T-cell (primary cell): ENCODE measurements at regions not wholly inside any gene's neighbourhood (a gene's known extent, or its start where the extent isn't known, plus 50 kb on each side); places are given as distances from the start of the nearest gene placed in this dataset.
"Not testable (repeated sequence)": the region's sequence is repeated elsewhere in the genome, so short reads cannot be mapped to it uniquely, and the experiment has no call there.

ENCODE experiments used
- ATAC-seq, 4 experiments: fragments of 200-7000 bp in 3 of 4; fragments of 150-1000 bp in 1 of 4; cut with Tn5 transposase; replicated peaks in 1 of 4; 1 replicate in 3 of 4; 2 replicates in 1 of 4; pipeline ENCODE4 v1.10.0; 2021; ENCODE audit warnings: moderate library complexity in 3 of 4, mild to moderate bottlenecking in 2 of 4, moderate number of reproducible peaks in 1 of 4
- CTCF ChIA-PET, 2 donors: fragments of 300-600 bp; sonication (Branson Sonifier 250); formaldehyde crosslinking; loops; one replicate each; lab custom pipeline; 2022; ENCODE audit warnings: antibody characterized with exemption in 2 of 2; lab: Charles Lee
- POLR2A ChIA-PET, 2 donors: fragments of 300-600 bp; sonication (Branson Sonifier 250); formaldehyde crosslinking; loops; one replicate each; lab custom pipeline; 2022; ENCODE audit warnings: antibody characterized with exemption in 2 of 2; lab: Charles Lee
- DNase-seq, 35 experiments: peaks; one replicate each; pipeline versions ENCODE4 v3.0.0 to v3.0.0-alpha.2; 2013 to 2023
- H3K27ac ChIP-seq: one replicate; pipeline ENCODE4 v1.5.1; 2013; ENCODE audit warnings: low read length
- H3K27me3 ChIP-seq, 2 experiments: replicated peaks in 1 of 2; 1 replicate in 1 of 2; 2 replicates in 1 of 2; pipeline versions ENCODE4 v1.6.1 to v1.7.0; 2013; ENCODE audit warnings: low read length in 1 of 2, mixed read lengths in 1 of 2; ENCODE audit not compliant: control insufficient read depth in 2 of 2, insufficient read depth in 2 of 2; ENCODE audit errors: extremely low read depth in 1 of 2
- H3K36me3 ChIP-seq, 2 donors: 1 replicate in 1 of 2; 2 replicates in 1 of 2; pipeline versions ENCODE4 v1.6.1 to v1.7.0; 2013; ENCODE audit warnings: low read length in 1 of 2; ENCODE audit not compliant: control insufficient read depth in 2 of 2, insufficient read depth in 1 of 2; ENCODE audit errors: extremely low read depth in 1 of 2
- H3K4me1 ChIP-seq, 2 experiments: 1 replicate in 1 of 2; 2 replicates in 1 of 2; pipeline versions ENCODE4 v1.6.1 to v1.7.0; 2013; ENCODE audit warnings: low read length in 2 of 2, mixed read lengths in 1 of 2; ENCODE audit not compliant: insufficient read depth in 2 of 2, control insufficient read depth in 1 of 2; ENCODE audit errors: extremely low read depth in 1 of 2
- H3K4me3 ChIP-seq, 2 donors: 1 replicate in 1 of 2; 2 replicates in 1 of 2; pipeline versions ENCODE4 v1.5.1 to v1.7.0; 2013; ENCODE audit warnings: mild to moderate bottlenecking in 2 of 2, low read length in 1 of 2, moderate library complexity in 1 of 2; ENCODE audit not compliant: control insufficient read depth in 1 of 2; ENCODE audit errors: extremely low read depth in 1 of 2
- H3K9me3 ChIP-seq: 2 replicates; pipeline ENCODE4 v1.7.0; 2013
- H3K27ac Mint-ChIP-seq, 2 donors: one replicate each; pipeline ENCODE4 v1.8.0; 2020 to 2021; ENCODE audit warnings: mild to moderate bottlenecking in 2 of 2, mixed read lengths in 2 of 2
- H3K27me3 Mint-ChIP-seq, 2 donors: one replicate each; pipeline ENCODE4 v1.8.0; 2021 to 2022; ENCODE audit warnings: mixed read lengths in 2 of 2
- H3K36me3 Mint-ChIP-seq: one replicate; pipeline ENCODE4 v1.8.0; 2021; ENCODE audit warnings: mixed read lengths
- H3K4me1 Mint-ChIP-seq, 3 donors: one replicate each; pipeline ENCODE4 v1.8.0; 2020 to 2022; ENCODE audit warnings: mixed read lengths in 3 of 3, mild to moderate bottlenecking in 1 of 3
- H3K4me3 Mint-ChIP-seq, 3 donors: one replicate each; pipeline ENCODE4 v1.8.0; 2020 to 2022; ENCODE audit warnings: mild to moderate bottlenecking in 3 of 3, mixed read lengths in 3 of 3, moderate library complexity in 3 of 3
- H3K9me3 Mint-ChIP-seq, 3 donors: one replicate each; pipeline ENCODE4 v1.8.0; 2020 to 2022; ENCODE audit warnings: mixed read lengths in 3 of 3
- WGBS: methylation state at CpG from one replicate; pipeline ENCODE4 v1.1.5; 2013; ENCODE audit warnings: missing lambda C conversion rate; ENCODE audit not compliant: insufficient coverage; 5-methylcytosine and 5-hydroxymethylcytosine counted together

- DNase-seq = no peak
- no peak for ATAC-seq
- H3K27me3 Mint-ChIP-seq = no peaks in the 10 kb centered on the region
- WGBS = 86% methylated on average over 2 of the region's 4 CpGs
- Histone ChIP-seq H3K27ac (no peak overlapping the region), H3K9me3 (no peaks in the 10 kb centered on the region), H3K36me3 (no peaks in the 10 kb centered on the region), H3K27me3 (no peaks in the 10 kb centered on the region), H3K4me3 (no peak overlapping the region), H3K4me1 (no peaks in the 10 kb centered on the region)
- no peak overlapping the region for H3K4me3 Mint-ChIP-seq
- POLR2A ChIA-PET = no interaction called here
- no peaks in the 10 kb centered on the region for H3K36me3 Mint-ChIP-seq
- no peak overlapping the region for H3K27ac Mint-ChIP-seq
- H3K9me3 Mint-ChIP-seq = peaks cover 0 to 15% (median 6%) of the 10 kb centered on the region in 3 donors
- H3K4me1 Mint-ChIP-seq = no peaks in the 10 kb centered on the region
- CTCF ChIA-PET = no interaction called here
These were observed 1226.5 kb downstream of the GALC start for GRCh38 chr14:86766469-86766868.

- no peaks in the 10 kb centered on the region for H3K27me3 Mint-ChIP-seq
- Histone ChIP-seq H3K27ac (no peak overlapping the region), H3K9me3 (no peaks in the 10 kb centered on the region), H3K4me1 (no peaks in the 10 kb centered on the region), H3K36me3 (no peaks in the 10 kb centered on the region), H3K4me3 (no peak overlapping the region), H3K27me3 (no peaks in the 10 kb centered on the region)
- DNase-seq (no peak), ATAC-seq (no peak)
- CTCF ChIA-PET = no interaction called here
- peaks cover 0 to 9% (median 4%) of the 10 kb centered on the region in 3 donors for H3K9me3 Mint-ChIP-seq
- H3K4me3 Mint-ChIP-seq = no peak overlapping the region
- H3K27ac Mint-ChIP-seq = no peak overlapping the region
- no peaks in the 10 kb centered on the region for H3K36me3 Mint-ChIP-seq
- 80% methylated on average over 3 of the region's 6 CpGs for WGBS
- no peaks in the 10 kb centered on the region for H3K4me1 Mint-ChIP-seq
- POLR2A ChIA-PET = no interaction called here
These were observed 1231.4 kb downstream of the GALC start for GRCh38 chr14:86761611-86762010.

- no peaks in the 10 kb centered on the region for H3K27me3 Mint-ChIP-seq
- ChIA-PET CTCF (no interaction called here), POLR2A (no interaction called here)
- Histone ChIP-seq H3K4me3 (no peak overlapping the region), H3K36me3 (no peaks in the 10 kb centered on the region), H3K4me1 (no peaks in the 10 kb centered on the region), H3K27ac (no peak overlapping the region), H3K9me3 (no peaks in the 10 kb centered on the region), H3K27me3 (no peaks in the 10 kb centered on the region)
- no peak overlapping the region for H3K27ac Mint-ChIP-seq
- no peak overlapping the region for H3K4me3 Mint-ChIP-seq
- H3K9me3 Mint-ChIP-seq = peaks cover 12 to 20% (median 17%) of the 10 kb centered on the region in 3 donors
- ATAC-seq (no peak), DNase-seq (no peak)
- 57% methylated on average over 1 of the region's 7 CpGs for WGBS
- no peaks in the 10 kb centered on the region for H3K4me1 Mint-ChIP-seq
- H3K36me3 Mint-ChIP-seq = no peaks in the 10 kb centered on the region
These were observed 1226.7 kb downstream of the FLRT2 start for GRCh38 chr14:86756521-86757190.

GRCh38 chr14:86750488-86750887, 1220.5 kb downstream of the FLRT2 start:
- ATAC-seq, CTCF ChIA-PET, H3K27me3 Mint-ChIP-seq, H3K27me3 ChIP-seq, H3K9me3 ChIP-seq, H3K4me3 Mint-ChIP-seq, H3K36me3 Mint-ChIP-seq, H3K4me1 ChIP-seq, H3K27ac Mint-ChIP-seq, POLR2A ChIA-PET, H3K36me3 ChIP-seq, H3K27ac ChIP-seq, H3K4me3 ChIP-seq, H3K4me1 Mint-ChIP-seq, DNase-seq: not testable (repeated sequence)
- 64% methylated on average over 4 of the region's 4 CpGs for WGBS
- H3K9me3 Mint-ChIP-seq = peaks cover 33 to 45% (median 44%) of the 10 kb centered on the region in 3 donors

GRCh38 chr14:86739761-86740160, 1209.8 kb downstream of the FLRT2 start:
- ChIA-PET CTCF (no interaction called here), POLR2A (interaction anchor here in 1 of 2 donors (0.7 kb wide), 1 partner anchor 75 kb away, joined by 3 read pairs; no protein-coding TSS in a partner anchor)
- Mint-ChIP-seq H3K4me3 (no peak overlapping the region), H3K9me3 (peaks cover 18 to 26% (median 20%) of the 10 kb centered on the region in 3 donors), H3K27me3 (no peaks in the 10 kb centered on the region), H3K36me3 (no peaks in the 10 kb centered on the region), H3K4me1 (no peaks in the 10 kb centered on the region), H3K27ac (no peak overlapping the region)
- H3K4me1 ChIP-seq = no peaks in the 10 kb centered on the region
- H3K4me3 ChIP-seq = no peak overlapping the region
- H3K27ac ChIP-seq = no peak overlapping the region
- no peaks in the 10 kb centered on the region for H3K27me3 ChIP-seq
- H3K36me3 ChIP-seq = no peaks in the 10 kb centered on the region
- ATAC-seq (no peak), DNase-seq (no peak)
- no peaks in the 10 kb centered on the region for H3K9me3 ChIP-seq

- H3K27me3 Mint-ChIP-seq, DNase-seq, CTCF ChIA-PET, H3K9me3 ChIP-seq, H3K4me3 ChIP-seq, H3K27ac Mint-ChIP-seq, H3K27me3 ChIP-seq, H3K4me1 ChIP-seq, H3K36me3 ChIP-seq, H3K4me1 Mint-ChIP-seq, H3K36me3 Mint-ChIP-seq, H3K27ac ChIP-seq, POLR2A ChIA-PET, H3K4me3 Mint-ChIP-seq, ATAC-seq: not testable (repeated sequence)
- no CpG with 5 or more reads among the region's 2 CpGs for WGBS
- H3K9me3 Mint-ChIP-seq = peaks cover 3 to 12% (median 10%) of the 10 kb centered on the region in 3 donors
These were observed 1201.5 kb downstream of the FLRT2 start for GRCh38 chr14:86731427-86731826.

GRCh38 chr14:86723254-86723624, 1193.3 kb downstream of the FLRT2 start:
- no peaks in the 10 kb centered on the region for H3K36me3 Mint-ChIP-seq
- DNase-seq (no peak), ATAC-seq (no peak)
- CTCF ChIA-PET = no interaction called here
- POLR2A ChIA-PET = no interaction called here
- no peaks in the 10 kb centered on the region for H3K27me3 ChIP-seq
- H3K36me3 ChIP-seq = no peaks in the 10 kb centered on the region
- no peak overlapping the region for H3K4me3 ChIP-seq
- peaks cover 0 to 18% (median 3%) of the 10 kb centered on the region in 3 donors for H3K9me3 Mint-ChIP-seq
- H3K4me3 Mint-ChIP-seq = no peak overlapping the region
- no peak overlapping the region for H3K27ac Mint-ChIP-seq
- H3K9me3 ChIP-seq = no peaks in the 10 kb centered on the region
- H3K4me1 ChIP-seq = no peaks in the 10 kb centered on the region
- no peaks in the 10 kb centered on the region for H3K4me1 Mint-ChIP-seq
- no peak overlapping the region for H3K27ac ChIP-seq
- H3K27me3 Mint-ChIP-seq = no peaks in the 10 kb centered on the region
